Testis (tissue), 2 donors: ENCODE measurements at regions not wholly inside any gene's neighbourhood (a gene's known extent, or its start where the extent isn't known, plus 50 kb on each side); places are given as distances from the start of the nearest gene placed in this dataset.

Experiments used
- CTCF ChIP-seq, 3 experiments: fragments of 450-650 bp in 2 of 3; fragments of 200-600 bp in 1 of 3; sonication (generic) in 1 of 3; IDR thresholded peaks; one replicate each; pipeline ENCODE4 v1.5.1; 2016 to 2019; ENCODE audit warnings: antibody characterized with exemption in 3 of 3, mild to moderate bottlenecking in 2 of 3, moderate library complexity in 1 of 3
- POLR2A ChIP-seq: fragments of 450-650 bp; IDR thresholded peaks from one replicate; pipeline ENCODE4 v1.6.1; 2017; ENCODE audit warnings: antibody characterized with exemption, mild to moderate bottlenecking, moderate library complexity

GRCh38 chr20:11182720-11183119 lies 508.9 kb upstream of the JAG1 start:
- TF ChIP-seq CTCF (IDR thresholded peaks at IDR 0.05) (no peak), POLR2A (no peak)
